GM13976 (cell line): ENCODE measurements at regions not wholly inside any gene's neighbourhood (a gene's known extent, or its start where the extent isn't known, plus 50 kb on each side); places are given as distances from the start of the nearest gene placed in this dataset.

Source experiments
- DNase-seq: peaks from one replicate; pipeline ENCODE4 v3.0.0; 2012; ENCODE audit warnings: low spot score
- CTCF ChIP-seq: IDR thresholded peaks from 2 replicates; pipeline ENCODE4 v1.5.1; 2012; ENCODE audit warnings: borderline replicate concordance, mild to moderate bottlenecking; ENCODE audit not compliant: insufficient read depth; ENCODE audit errors: extremely low read depth, missing control alignments, control extremely low read depth
- in situ Hi-C: fragments of 300-500 bp; cut with MboI; formaldehyde crosslinking; loops from one replicate; pipeline ENCODE4 v1.12.0; 2022; ENCODE audit warnings: low sequenced_read_pairs, mixed read lengths, inconsistent platforms; ENCODE audit not compliant: unreplicated experiment

GRCh38 chr18:9025091-9025838 lies 77.2 kb upstream of the NDUFV2 start:
- in situ Hi-C loops = no loop called here
- TF ChIP-seq CTCF = no peak
- no peak for DNase-seq

GRCh38 chr18:9029131-9029530 lies 73.4 kb upstream of the NDUFV2 start:
- no peak for DNase-seq
- in situ Hi-C loops = no loop called here
- TF ChIP-seq CTCF = no peak

- TF ChIP-seq CTCF = no peak
- no peak for DNase-seq
- in situ Hi-C loops = no loop called here
Observed at GRCh38 chr18:9032519-9032918, 70.0 kb upstream of the NDUFV2 start.

- no peak for TF ChIP-seq CTCF
- in situ Hi-C loops = no loop called here
- no peak for DNase-seq
Observed at GRCh38 chr18:9038277-9038871, 64.1 kb upstream of the NDUFV2 start.

- in situ Hi-C loops = no loop called here
- DNase-seq = no peak
- TF ChIP-seq CTCF = no peak
Observed at GRCh38 chr18:9039441-9040071, 62.9 kb upstream of the NDUFV2 start.

- in situ Hi-C loops = no loop called here
Observed at GRCh38 chr18:9042766-9043481, 59.6 kb upstream of the NDUFV2 start.

More at GRCh38 chr18:9042766-9043481, 59.6 kb upstream of the NDUFV2 start:
- no peak for TF ChIP-seq CTCF
- no peak for DNase-seq
